ENCODE measurements at regions not wholly inside any gene's neighbourhood (a gene's known extent, or its start where the extent isn't known, plus 50 kb on each side); places are given as distances from the start of the nearest gene placed in this dataset.

- no peak for DNase-seq (ENCODE audit: low spot score)
Measured at GRCh38 chr1:209276321-209276720, 307.2 kb upstream of the CAMK1G start.

- DNase-seq (ENCODE audit: low spot score): no peak
Measured at GRCh38 chr1:209277662-209278061, 305.9 kb upstream of the CAMK1G start.

GRCh38 chr1:209291715-209292114, 291.8 kb upstream of the CAMK1G start:
- no peak for DNase-seq (ENCODE audit: low spot score)

- DNase-seq (ENCODE audit: low spot score): no peak
Measured at GRCh38 chr1:209302779-209303568, 280.5 kb upstream of the CAMK1G start.

GRCh38 chr1:209304166-209304565, 279.3 kb upstream of the CAMK1G start:
- no peak for DNase-seq (ENCODE audit: low spot score)

- DNase-seq (ENCODE audit: low spot score): no peak
Measured at GRCh38 chr1:209305221-209305954, 278.1 kb upstream of the CAMK1G start.

GRCh38 chr1:209307846-209308245, 275.7 kb upstream of the CAMK1G start:
- no peak for DNase-seq (ENCODE audit: low spot score)

- no peak for DNase-seq (ENCODE audit: low spot score)
Measured at GRCh38 chr1:209309198-209309597, 274.3 kb upstream of the CAMK1G start.

GRCh38 chr1:209311770-209312169, 271.7 kb upstream of the CAMK1G start:
- no peak for DNase-seq (ENCODE audit: low spot score)

- DNase-seq (ENCODE audit: low spot score): no peak
Measured at GRCh38 chr1:209316929-209317328, 266.6 kb upstream of the CAMK1G start.

GRCh38 chr1:209318181-209319056, 265.1 kb upstream of the CAMK1G start:
- no peak for DNase-seq (ENCODE audit: low spot score)

- no peak for DNase-seq (ENCODE audit: low spot score)
Measured at GRCh38 chr1:209319057-209319432, 264.5 kb upstream of the CAMK1G start.

- no peak for DNase-seq (ENCODE audit: low spot score)
Measured at GRCh38 chr1:209319549-209319948, 264.0 kb upstream of the CAMK1G start.

GRCh38 chr1:209323743-209324142, 259.8 kb upstream of the CAMK1G start:
- no peak for DNase-seq (ENCODE audit: low spot score)

GRCh38 chr1:209324901-209325871, 258.3 kb upstream of the CAMK1G start:
- no peak for DNase-seq (ENCODE audit: low spot score)

- DNase-seq (ENCODE audit: low spot score): no peak
Measured at GRCh38 chr1:209326076-209326475, 257.4 kb upstream of the CAMK1G start.

- no peak for DNase-seq (ENCODE audit: low spot score)
Measured at GRCh38 chr1:209326831-209327230, 256.7 kb upstream of the CAMK1G start.

- DNase-seq (ENCODE audit: low spot score): no peak
Measured at GRCh38 chr1:209328196-209328595, 255.3 kb upstream of the CAMK1G start.

GRCh38 chr1:209335178-209335577, 248.3 kb upstream of the CAMK1G start:
- DNase-seq (ENCODE audit: low spot score): no peak

GRCh38 chr1:209341146-209341545, 242.4 kb upstream of the CAMK1G start:
- DNase-seq (ENCODE audit: low spot score): no peak

GRCh38 chr1:209341673-209342420, 241.7 kb upstream of the CAMK1G start:
- DNase-seq (ENCODE audit: low spot score): no peak

All from CD4-positive, alpha-beta T cell treated with Interleukin-15 for 4 hours (primary cell).